Mammary epithelial cell (primary cell): ENCODE measurements at regions not wholly inside any gene's neighbourhood (a gene's known extent, or its start where the extent isn't known, plus 50 kb on each side); places are given as distances from the start of the nearest gene placed in this dataset.

Source experiments
- EZH2 ChIP-seq: IDR thresholded peaks from 2 replicates; pipeline ENCODE4 v1.6.1; 2012; ENCODE audit warnings: low read length, inconsistent platforms, borderline replicate concordance
- TF ChIP-seq, protein P1 (sequence below), 2 donors: IDR thresholded peaks in 1 of 2; conservative IDR thresholded peaks in 1 of 2; 2 replicates each; pipeline ENCODE4 v1.5.1; 2011 to 2012; ENCODE audit warnings: inconsistent platforms in 2 of 2, low read length in 2 of 2, mild to moderate bottlenecking in 2 of 2, control low read depth in 1 of 2, low read depth in 1 of 2; ENCODE audit not compliant: insufficient read depth in 1 of 2; ENCODE audit errors: extremely low read depth in 1 of 2

DNA sequence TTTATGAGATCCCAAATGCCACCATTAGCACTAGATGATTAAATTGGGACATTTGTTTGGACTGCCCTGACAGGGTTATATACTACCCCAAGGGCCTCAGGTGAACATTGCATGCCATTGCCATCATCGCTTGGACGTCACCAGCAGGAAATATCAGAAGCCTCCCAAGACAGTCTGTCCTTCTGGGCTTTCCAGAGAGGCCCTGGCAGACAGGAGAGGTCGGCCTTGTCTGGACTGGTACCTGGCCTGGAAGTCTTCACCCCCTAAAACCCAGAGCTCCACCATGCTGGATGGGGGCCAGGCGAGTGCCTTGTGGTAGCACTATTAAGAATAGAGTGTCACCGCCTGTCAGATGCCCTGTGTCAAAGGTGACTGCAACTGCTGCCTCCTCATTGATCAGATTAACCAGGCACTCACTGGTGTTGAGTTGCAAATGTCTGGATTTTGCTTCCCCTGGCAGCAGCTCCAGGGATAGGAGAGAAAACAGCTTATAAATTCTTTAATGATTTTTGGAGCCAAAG lies 324.1 kb upstream of the RASGRP1 start:
- TF ChIP-seq, protein P1, sequence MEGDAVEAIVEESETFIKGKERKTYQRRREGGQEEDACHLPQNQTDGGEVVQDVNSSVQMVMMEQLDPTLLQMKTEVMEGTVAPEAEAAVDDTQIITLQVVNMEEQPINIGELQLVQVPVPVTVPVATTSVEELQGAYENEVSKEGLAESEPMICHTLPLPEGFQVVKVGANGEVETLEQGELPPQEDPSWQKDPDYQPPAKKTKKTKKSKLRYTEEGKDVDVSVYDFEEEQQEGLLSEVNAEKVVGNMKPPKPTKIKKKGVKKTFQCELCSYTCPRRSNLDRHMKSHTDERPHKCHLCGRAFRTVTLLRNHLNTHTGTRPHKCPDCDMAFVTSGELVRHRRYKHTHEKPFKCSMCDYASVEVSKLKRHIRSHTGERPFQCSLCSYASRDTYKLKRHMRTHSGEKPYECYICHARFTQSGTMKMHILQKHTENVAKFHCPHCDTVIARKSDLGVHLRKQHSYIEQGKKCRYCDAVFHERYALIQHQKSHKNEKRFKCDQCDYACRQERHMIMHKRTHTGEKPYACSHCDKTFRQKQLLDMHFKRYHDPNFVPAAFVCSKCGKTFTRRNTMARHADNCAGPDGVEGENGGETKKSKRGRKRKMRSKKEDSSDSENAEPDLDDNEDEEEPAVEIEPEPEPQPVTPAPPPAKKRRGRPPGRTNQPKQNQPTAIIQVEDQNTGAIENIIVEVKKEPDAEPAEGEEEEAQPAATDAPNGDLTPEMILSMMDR (conservative IDR thresholded peaks at IDR 0.05 in 1 of 2, IDR thresholded peaks at IDR 0.05 in 1 of 2; ENCODE audit: extremely low read depth in 1 of 2, insufficient read depth in 1 of 2, low read depth in 1 of 2, low read length in 2 of 2) = no peak
- no peak for TF ChIP-seq EZH2
